ENCODE measurements at regions not wholly inside any gene's neighbourhood (a gene's known extent, or its start where the extent isn't known, plus 50 kb on each side); places are given as distances from the start of the nearest gene placed in this dataset.

GRCh38 chr2:138447889-138448570, 53.5 kb upstream of the SPOPL start:
- no peak overlapping the region for H3K27ac ChIP-seq (ENCODE audit: low read depth, low read length, poor library complexity, severe bottlenecking)
- no peaks in the 10 kb centered on the region for H3K4me1 ChIP-seq (ENCODE audit: insufficient read depth, low read length, severe bottlenecking)
- H3K4me3 ChIP-seq (ENCODE audit: low read depth, low read length, poor library complexity, severe bottlenecking): no peak overlapping the region
- H2AFZ ChIP-seq (ENCODE audit: low read length): no peak overlapping the region
- H3K9ac ChIP-seq (ENCODE audit: low read length): no peak overlapping the region
- H4K20me1 ChIP-seq (ENCODE audit: insufficient read depth, low read length): no peaks in the 10 kb centered on the region
- no peaks in the 10 kb centered on the region for H3K36me3 ChIP-seq (ENCODE audit: insufficient read depth, low read length)
- TF ChIP-seq CTCF (IDR thresholded peaks at IDR 0.05; ENCODE audit: low read length) (no peak), EZH2 (IDR thresholded peaks at IDR 0.05; ENCODE audit: borderline replicate concordance, low read length) (no peak)
- no peaks in the 10 kb centered on the region for H3K9me3 ChIP-seq (ENCODE audit: low read length)
- no peak overlapping the region for H3K4me2 ChIP-seq (ENCODE audit: low read length)
- no peaks in the 10 kb centered on the region for H3K9me2 ChIP-seq (ENCODE audit: low read depth, low read length)
- H3F3A ChIP-seq (ENCODE audit: insufficient read depth, low read length): no peaks in the 10 kb centered on the region
- H3K79me2 ChIP-seq (ENCODE audit: insufficient read depth, low read length): no peaks in the 10 kb centered on the region
- no peaks in the 10 kb centered on the region for H3K27me3 ChIP-seq (ENCODE audit: insufficient read depth, low read length)
